ENCODE measurements at regions not wholly inside any gene's neighbourhood (a gene's known extent, or its start where the extent isn't known, plus 50 kb on each side); places are given as distances from the start of the nearest gene placed in this dataset.

DNA sequence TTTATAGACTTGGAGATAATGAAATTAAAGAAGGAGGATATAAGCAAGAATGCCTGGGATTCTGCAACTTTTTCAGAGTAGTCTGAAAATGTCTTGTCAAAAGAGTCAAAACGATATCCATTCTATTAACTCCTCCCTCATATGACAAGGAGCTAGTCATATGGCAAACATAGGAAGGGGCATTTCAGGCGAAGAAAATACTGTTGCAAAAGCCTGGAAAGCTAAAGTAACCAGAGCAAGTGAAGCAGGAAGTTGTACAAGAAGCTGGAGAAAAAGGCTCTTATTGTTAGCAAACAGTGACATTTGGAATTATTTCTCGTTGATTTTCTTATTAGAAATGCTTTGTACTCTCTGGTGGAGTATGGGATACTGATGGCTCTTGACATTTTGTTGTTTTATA, 94.0 kb upstream of the PTPRD start:
- Mint-ChIP-seq H3K27ac (no peak overlapping the region), H3K9me3 (no peaks in the 10 kb centered on the region), H3K36me3 (ENCODE audit: low read depth) (no peaks in the 10 kb centered on the region), H3K27me3 (ENCODE audit: low read depth, poor library complexity) (peaks cover 7% of the 10 kb centered on the region), H3K4me1 (no peaks in the 10 kb centered on the region), H3K4me3 (no peak overlapping the region)
- TF ChIP-seq, protein P1, sequence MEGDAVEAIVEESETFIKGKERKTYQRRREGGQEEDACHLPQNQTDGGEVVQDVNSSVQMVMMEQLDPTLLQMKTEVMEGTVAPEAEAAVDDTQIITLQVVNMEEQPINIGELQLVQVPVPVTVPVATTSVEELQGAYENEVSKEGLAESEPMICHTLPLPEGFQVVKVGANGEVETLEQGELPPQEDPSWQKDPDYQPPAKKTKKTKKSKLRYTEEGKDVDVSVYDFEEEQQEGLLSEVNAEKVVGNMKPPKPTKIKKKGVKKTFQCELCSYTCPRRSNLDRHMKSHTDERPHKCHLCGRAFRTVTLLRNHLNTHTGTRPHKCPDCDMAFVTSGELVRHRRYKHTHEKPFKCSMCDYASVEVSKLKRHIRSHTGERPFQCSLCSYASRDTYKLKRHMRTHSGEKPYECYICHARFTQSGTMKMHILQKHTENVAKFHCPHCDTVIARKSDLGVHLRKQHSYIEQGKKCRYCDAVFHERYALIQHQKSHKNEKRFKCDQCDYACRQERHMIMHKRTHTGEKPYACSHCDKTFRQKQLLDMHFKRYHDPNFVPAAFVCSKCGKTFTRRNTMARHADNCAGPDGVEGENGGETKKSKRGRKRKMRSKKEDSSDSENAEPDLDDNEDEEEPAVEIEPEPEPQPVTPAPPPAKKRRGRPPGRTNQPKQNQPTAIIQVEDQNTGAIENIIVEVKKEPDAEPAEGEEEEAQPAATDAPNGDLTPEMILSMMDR (IDR thresholded peaks at IDR 0.05) = no peak
- no peak for DNase-seq

DNA sequence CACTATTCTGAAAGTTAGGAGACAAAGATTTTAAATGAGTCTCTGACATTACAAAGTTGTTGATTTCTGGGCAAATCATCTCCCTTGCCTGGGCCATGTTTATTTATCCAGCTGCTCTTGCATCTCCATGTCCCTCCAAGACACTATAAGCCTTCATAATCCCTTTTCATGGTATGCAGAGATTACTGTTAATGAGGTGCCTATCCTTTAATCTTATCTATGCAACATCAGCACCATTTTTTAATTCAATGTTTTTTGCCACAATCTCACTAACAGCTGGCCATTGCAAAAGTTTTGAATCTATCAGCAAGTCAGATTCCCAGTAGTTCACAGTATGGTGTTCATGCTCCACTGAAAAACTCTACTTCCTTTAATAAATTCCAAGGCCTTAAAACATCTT, 108.5 kb upstream of the PTPRD start:
- peaks cover under 1% of the 10 kb centered on the region for H3K27me3 Mint-ChIP-seq (ENCODE audit: low read depth, poor library complexity)
- no peak overlapping the region for H3K4me3 Mint-ChIP-seq
- no peaks in the 10 kb centered on the region for H3K36me3 Mint-ChIP-seq (ENCODE audit: low read depth)
- H3K9me3 Mint-ChIP-seq = no peaks in the 10 kb centered on the region
- DNase-seq = no peak
- no peaks in the 10 kb centered on the region for H3K4me1 Mint-ChIP-seq
- TF ChIP-seq, protein P1 (IDR thresholded peaks at IDR 0.05) = no peak
- no peak overlapping the region for H3K27ac Mint-ChIP-seq

DNA sequence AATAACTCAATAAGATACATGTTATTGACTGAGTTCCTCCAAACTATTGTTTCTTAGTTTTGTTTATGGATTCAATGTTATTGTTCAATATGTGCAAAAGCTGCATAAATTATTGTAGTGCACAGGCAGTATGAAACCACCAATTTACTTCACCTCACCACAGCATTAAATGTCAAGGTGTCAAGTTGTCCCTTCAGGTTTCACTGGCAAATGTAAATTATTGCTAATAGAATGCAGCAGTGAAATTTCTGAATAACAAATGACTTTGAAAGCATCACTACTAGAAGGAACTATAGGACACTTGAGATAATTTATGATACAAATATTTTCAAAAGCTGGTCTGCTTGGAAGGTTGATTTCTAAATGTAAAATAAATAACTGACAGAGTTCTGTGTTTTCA, 116.4 kb upstream of the PTPRD start:
- TF ChIP-seq, protein P1 (IDR thresholded peaks at IDR 0.05) = no peak
- Mint-ChIP-seq H3K36me3 (ENCODE audit: low read depth) (no peaks in the 10 kb centered on the region), H3K27me3 (ENCODE audit: low read depth, poor library complexity) (no peaks in the 10 kb centered on the region), H3K4me3 (no peak overlapping the region), H3K27ac (no peak overlapping the region), H3K9me3 (no peaks in the 10 kb centered on the region), H3K4me1 (no peaks in the 10 kb centered on the region)
- no peak for DNase-seq

- Mint-ChIP-seq H3K36me3 (ENCODE audit: low read depth) (no peaks in the 10 kb centered on the region), H3K4me1 (no peaks in the 10 kb centered on the region), H3K4me3 (no peak overlapping the region), H3K9me3 (no peaks in the 10 kb centered on the region), H3K27ac (no peak overlapping the region), H3K27me3 (ENCODE audit: low read depth, poor library complexity) (no peaks in the 10 kb centered on the region)
- DNase-seq = no peak
- TF ChIP-seq, protein P1 (IDR thresholded peaks at IDR 0.05) = no peak
Observed at GRCh38 chr9:10744669-10745068, 131.9 kb upstream of the PTPRD start.

DNA sequence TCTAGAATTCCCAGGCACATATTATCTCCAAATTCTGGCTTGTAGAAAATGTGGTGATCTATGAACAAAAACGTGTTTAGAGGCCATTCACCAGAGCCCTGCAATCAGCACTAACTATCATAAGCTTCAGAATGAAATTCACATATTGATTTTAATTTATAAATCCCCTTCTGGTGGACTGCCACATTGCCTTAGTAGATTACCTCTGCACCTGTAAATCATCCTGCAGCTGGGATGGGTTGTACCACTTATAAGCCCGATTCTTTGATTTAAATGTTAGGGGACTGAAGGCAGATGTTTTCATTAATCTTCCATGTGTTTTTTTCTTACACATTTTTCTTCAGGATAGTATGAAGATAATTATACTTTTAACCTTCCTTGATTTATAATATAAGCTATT, 140.7 kb upstream of the PTPRD start:
- Mint-ChIP-seq H3K4me1 (no peaks in the 10 kb centered on the region), H3K36me3 (ENCODE audit: low read depth) (no peaks in the 10 kb centered on the region), H3K4me3 (no peak overlapping the region), H3K27ac (no peak overlapping the region), H3K27me3 (ENCODE audit: low read depth, poor library complexity) (no peaks in the 10 kb centered on the region), H3K9me3 (peaks cover 5% of the 10 kb centered on the region)
- TF ChIP-seq, protein P1 (IDR thresholded peaks at IDR 0.05) = no peak
- DNase-seq = no peak

- DNase-seq = no peak
- no peak overlapping the region for H3K27ac Mint-ChIP-seq
Observed at GRCh38 chr9:10764481-10764880, 151.7 kb upstream of the PTPRD start.

More at GRCh38 chr9:10764481-10764880, 151.7 kb upstream of the PTPRD start:
- Mint-ChIP-seq H3K27me3 (ENCODE audit: low read depth, poor library complexity) (no peaks in the 10 kb centered on the region), H3K9me3 (no peaks in the 10 kb centered on the region), H3K36me3 (ENCODE audit: low read depth) (no peaks in the 10 kb centered on the region), H3K4me3 (no peak overlapping the region), H3K4me1 (no peaks in the 10 kb centered on the region)
- TF ChIP-seq, protein P1 (IDR thresholded peaks at IDR 0.05) = no peak
